ENCODE measurements at regions not wholly inside any gene's neighbourhood (a gene's known extent, or its start where the extent isn't known, plus 50 kb on each side); places are given as distances from the start of the nearest gene placed in this dataset.
"Not testable (repeated sequence)": the region's sequence is repeated elsewhere in the genome, so short reads cannot be mapped to it uniquely, and the experiment has no call there.

GRCh38 chr5:26439121-26439520, 599.3 kb downstream of the CDH9 start:
- intact Hi-C loops (cut with micrococcal nuclease): no loop called here
- ATAC-seq (no peak), DNase-seq (no peak)

GRCh38 chr5:26434688-26435087, 603.7 kb downstream of the CDH9 start:
- intact Hi-C loops (cut with micrococcal nuclease): no loop called here
- ATAC-seq: no peak

GRCh38 chr5:26432386-26432785, 606.0 kb downstream of the CDH9 start:
- intact Hi-C loops (cut with micrococcal nuclease): no loop called here
- DNase-seq (no peak), ATAC-seq (no peak)

More at GRCh38 chr5:26434688-26435087, 603.7 kb downstream of the CDH9 start:
- DNase-seq: no peak

- no peak for DNase-seq
- peak; percentile 71 for ATAC-seq
- intact Hi-C loops (cut with micrococcal nuclease): no loop called here
These were observed 608.1 kb downstream of the CDH9 start for GRCh38 chr5:26430323-26430722.

- ATAC-seq (no peak), DNase-seq (no peak)
- intact Hi-C loops (cut with micrococcal nuclease): no loop called here
These were observed 611.1 kb downstream of the CDH9 start for GRCh38 chr5:26427281-26427680.

- ATAC-seq (no peak), DNase-seq (no peak)
- intact Hi-C loops (cut with micrococcal nuclease): no loop called here
These were observed 618.4 kb downstream of the CDH9 start for GRCh38 chr5:26419987-26420386.

GRCh38 chr5:26416911-26417310, 621.5 kb downstream of the CDH9 start:
- ATAC-seq: no peak
- no peak for DNase-seq
- intact Hi-C loops (cut with micrococcal nuclease): no loop called here

- ATAC-seq (no peak), DNase-seq (no peak)
- intact Hi-C loops (cut with micrococcal nuclease): no loop called here
These were observed 622.2 kb downstream of the CDH9 start for GRCh38 chr5:26415987-26416779.

- ATAC-seq (no peak), DNase-seq (no peak)
- intact Hi-C loops (cut with micrococcal nuclease): no loop called here
These were observed 647.8 kb downstream of the CDH9 start for GRCh38 chr5:26390608-26391007.

GRCh38 chr5:26388976-26389375, 649.4 kb downstream of the CDH9 start:
- ATAC-seq: peak; percentile 97
- DNase-seq: no peak
- intact Hi-C loops (cut with micrococcal nuclease): no loop called here

GRCh38 chr5:26386532-26386931, 651.9 kb downstream of the CDH9 start:
- DNase-seq: no peak
- no peak for ATAC-seq
- intact Hi-C loops (cut with micrococcal nuclease): no loop called here

- intact Hi-C loops (cut with micrococcal nuclease); DNase-seq; ATAC-seq: not testable (repeated sequence)
These were observed 673.8 kb downstream of the CDH9 start for GRCh38 chr5:26364624-26365023.

GRCh38 chr5:26343801-26344325, 694.5 kb downstream of the CDH9 start:
- ATAC-seq (no peak), DNase-seq (no peak)
- intact Hi-C loops (cut with micrococcal nuclease): no loop called here

GRCh38 chr5:26339576-26339975, 698.8 kb downstream of the CDH9 start:
- intact Hi-C loops (cut with micrococcal nuclease): no loop called here
- ATAC-seq (no peak), DNase-seq (no peak)

- intact Hi-C loops (cut with micrococcal nuclease): no loop called here
- DNase-seq (no peak), ATAC-seq (no peak)
These were observed 708.7 kb downstream of the CDH9 start for GRCh38 chr5:26329562-26330189.

GRCh38 chr5:26326153-26326759, 712.1 kb downstream of the CDH9 start:
- intact Hi-C loops (cut with micrococcal nuclease): no loop called here
- ATAC-seq (no peak), DNase-seq (no peak)

GRCh38 chr5:26325432-26325831, 713.0 kb downstream of the CDH9 start:
- intact Hi-C loops (cut with micrococcal nuclease); ATAC-seq; DNase-seq: not testable (repeated sequence)

GRCh38 chr5:26324273-26324895, 714.0 kb downstream of the CDH9 start:
- ATAC-seq; DNase-seq; intact Hi-C loops (cut with micrococcal nuclease): not testable (repeated sequence)

- ATAC-seq: no peak
- no peak for DNase-seq
- intact Hi-C loops (cut with micrococcal nuclease): no loop called here
These were observed 714.6 kb downstream of the CDH9 start for GRCh38 chr5:26323794-26324193.

- intact Hi-C loops (cut with micrococcal nuclease): no loop called here
- DNase-seq (no peak), ATAC-seq (no peak)
These were observed 717.1 kb downstream of the CDH9 start for GRCh38 chr5:26321278-26321677.
